HL-60/S4 (cell line): ENCODE measurements at regions not wholly inside any gene's neighbourhood (a gene's known extent, or its start where the extent isn't known, plus 50 kb on each side); places are given as distances from the start of the nearest gene placed in this dataset.

Source experiments
- in situ Hi-C: fragments of 300-500 bp; cut with MboI; formaldehyde crosslinking; loops from 2 replicates; pipeline ENCODE4 v1.14.3; 2022; ENCODE audit warnings: low sequenced_read_pairs

GRCh38 chr9:75604661-75605060 lies 285.8 kb upstream of the PCSK5 start:
- in situ Hi-C loops = no loop called here

GRCh38 chr9:75607521-75607920 lies 283.0 kb upstream of the PCSK5 start:
- in situ Hi-C loops = no loop called here

GRCh38 chr9:75609401-75609800 lies 281.1 kb upstream of the PCSK5 start:
- in situ Hi-C loops = no loop called here

- in situ Hi-C loops = no loop called here
Measured at GRCh38 chr9:75610246-75610645, 280.2 kb upstream of the PCSK5 start.

- in situ Hi-C loops = no loop called here
Measured at GRCh38 chr9:75612205-75612604, 278.3 kb upstream of the PCSK5 start.

GRCh38 chr9:75612754-75613153 lies 277.7 kb upstream of the PCSK5 start:
- in situ Hi-C loops = no loop called here

- in situ Hi-C loops = no loop called here
Measured at GRCh38 chr9:75615284-75615683, 275.2 kb upstream of the PCSK5 start.

- in situ Hi-C loops = no loop called here
Measured at GRCh38 chr9:75616052-75616451, 274.4 kb upstream of the PCSK5 start.

- in situ Hi-C loops = no loop called here
Measured at GRCh38 chr9:75616841-75617566, 273.5 kb upstream of the PCSK5 start.

GRCh38 chr9:75623462-75623861 lies 267.0 kb upstream of the PCSK5 start:
- in situ Hi-C loops = no loop called here

GRCh38 chr9:75624998-75625397 lies 265.5 kb upstream of the PCSK5 start:
- in situ Hi-C loops = no loop called here

- in situ Hi-C loops = no loop called here
Measured at GRCh38 chr9:75626860-75627259, 263.6 kb upstream of the PCSK5 start.

- in situ Hi-C loops = no loop called here
Measured at GRCh38 chr9:75628952-75629351, 261.5 kb upstream of the PCSK5 start.

- in situ Hi-C loops = no loop called here
Measured at GRCh38 chr9:75633451-75634057, 256.9 kb upstream of the PCSK5 start.

GRCh38 chr9:75636427-75637045 lies 253.9 kb upstream of the PCSK5 start:
- in situ Hi-C loops = no loop called here

- in situ Hi-C loops = no loop called here
Measured at GRCh38 chr9:75639971-75640610, 250.4 kb upstream of the PCSK5 start.

- in situ Hi-C loops = no loop called here
Measured at GRCh38 chr9:75642522-75642921, 248.0 kb upstream of the PCSK5 start.

GRCh38 chr9:75644649-75645048 lies 245.8 kb upstream of the PCSK5 start:
- in situ Hi-C loops = no loop called here

GRCh38 chr9:75648034-75648433 lies 242.4 kb upstream of the PCSK5 start:
- in situ Hi-C loops = no loop called here

GRCh38 chr9:75649060-75649459 lies 241.4 kb upstream of the PCSK5 start:
- in situ Hi-C loops = no loop called here

- in situ Hi-C loops = no loop called here
Measured at GRCh38 chr9:75651709-75652108, 238.8 kb upstream of the PCSK5 start.

- in situ Hi-C loops = no loop called here
Measured at GRCh38 chr9:75653335-75653734, 237.1 kb upstream of the PCSK5 start.
